Nephron progenitor cell (in vitro differentiated cells): ENCODE measurements at regions not wholly inside any gene's neighbourhood (a gene's known extent, or its start where the extent isn't known, plus 50 kb on each side); places are given as distances from the start of the nearest gene placed in this dataset.
A peak's percentile ranks its signal among the peaks of the same experiment; 100 is the strongest.

ENCODE experiments used
- DNase-seq: peaks from one replicate; pipeline ENCODE4 v3.0.0; 2021
- H3K27ac Mint-ChIP-seq: 2 replicates; pipeline ENCODE4 v1.8.0; 2021; ENCODE audit warnings: mild to moderate bottlenecking, moderate library complexity, mixed read lengths
- H3K27me3 Mint-ChIP-seq: 2 replicates; pipeline ENCODE4 v1.8.0; 2021; ENCODE audit warnings: mild to moderate bottlenecking, low read depth, mixed read lengths; ENCODE audit not compliant: poor library complexity
- H3K36me3 Mint-ChIP-seq: 2 replicates; pipeline ENCODE4 v1.8.0; 2021; ENCODE audit warnings: low read depth, mixed read lengths
- H3K4me1 Mint-ChIP-seq: 2 replicates; pipeline ENCODE4 v1.8.0; 2021; ENCODE audit warnings: mixed read lengths
- H3K4me3 Mint-ChIP-seq: 2 replicates; pipeline ENCODE4 v1.8.0; 2021; ENCODE audit warnings: mild to moderate bottlenecking, moderate library complexity, mixed read lengths
- H3K9me3 Mint-ChIP-seq: 2 replicates; pipeline ENCODE4 v1.8.0; 2021; ENCODE audit warnings: mild to moderate bottlenecking, moderate library complexity, mixed read lengths
- TF ChIP-seq, protein P1 (sequence below): fragments of 200-600 bp; sonication (generic); IDR thresholded peaks from 2 replicates; pipeline ENCODE4 v1.5.0; 2021; ENCODE audit warnings: antibody characterized with exemption

- Mint-ChIP-seq H3K4me1 (peaks cover 10% of the 10 kb centered on the region), H3K4me3 (no peak overlapping the region), H3K36me3 (no peaks in the 10 kb centered on the region), H3K9me3 (peaks cover 26% of the 10 kb centered on the region), H3K27ac (no peak overlapping the region), H3K27me3 (peaks cover under 1% of the 10 kb centered on the region)
- no peak for DNase-seq
- TF ChIP-seq, protein P1, sequence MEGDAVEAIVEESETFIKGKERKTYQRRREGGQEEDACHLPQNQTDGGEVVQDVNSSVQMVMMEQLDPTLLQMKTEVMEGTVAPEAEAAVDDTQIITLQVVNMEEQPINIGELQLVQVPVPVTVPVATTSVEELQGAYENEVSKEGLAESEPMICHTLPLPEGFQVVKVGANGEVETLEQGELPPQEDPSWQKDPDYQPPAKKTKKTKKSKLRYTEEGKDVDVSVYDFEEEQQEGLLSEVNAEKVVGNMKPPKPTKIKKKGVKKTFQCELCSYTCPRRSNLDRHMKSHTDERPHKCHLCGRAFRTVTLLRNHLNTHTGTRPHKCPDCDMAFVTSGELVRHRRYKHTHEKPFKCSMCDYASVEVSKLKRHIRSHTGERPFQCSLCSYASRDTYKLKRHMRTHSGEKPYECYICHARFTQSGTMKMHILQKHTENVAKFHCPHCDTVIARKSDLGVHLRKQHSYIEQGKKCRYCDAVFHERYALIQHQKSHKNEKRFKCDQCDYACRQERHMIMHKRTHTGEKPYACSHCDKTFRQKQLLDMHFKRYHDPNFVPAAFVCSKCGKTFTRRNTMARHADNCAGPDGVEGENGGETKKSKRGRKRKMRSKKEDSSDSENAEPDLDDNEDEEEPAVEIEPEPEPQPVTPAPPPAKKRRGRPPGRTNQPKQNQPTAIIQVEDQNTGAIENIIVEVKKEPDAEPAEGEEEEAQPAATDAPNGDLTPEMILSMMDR = no peak
These were observed 126.9 kb upstream of the LINC00305 start for GRCh38 chr18:64275593-64276300.

DNA sequence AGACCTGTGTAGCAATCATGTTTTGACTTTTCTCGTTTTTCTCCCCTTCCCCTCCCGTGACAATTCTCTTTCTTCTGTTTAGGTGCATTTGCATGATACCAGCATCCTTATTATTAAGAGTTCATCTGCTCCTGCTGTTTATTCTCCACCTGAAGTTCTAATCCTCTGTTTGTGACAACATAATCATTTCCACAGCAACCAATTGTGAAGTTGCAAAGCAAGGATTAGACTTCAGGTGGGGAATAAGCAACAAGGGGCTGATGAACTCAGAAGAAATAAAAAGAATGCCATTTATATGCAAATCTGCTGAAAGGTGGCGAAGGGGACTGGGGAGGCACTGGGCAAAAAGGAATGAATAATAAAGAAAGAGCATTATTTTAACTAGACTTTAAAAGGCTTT lies 124.8 kb upstream of the LINC00305 start:
- Mint-ChIP-seq H3K27ac (no peak overlapping the region), H3K27me3 (peaks cover 4% of the 10 kb centered on the region)

DNA sequence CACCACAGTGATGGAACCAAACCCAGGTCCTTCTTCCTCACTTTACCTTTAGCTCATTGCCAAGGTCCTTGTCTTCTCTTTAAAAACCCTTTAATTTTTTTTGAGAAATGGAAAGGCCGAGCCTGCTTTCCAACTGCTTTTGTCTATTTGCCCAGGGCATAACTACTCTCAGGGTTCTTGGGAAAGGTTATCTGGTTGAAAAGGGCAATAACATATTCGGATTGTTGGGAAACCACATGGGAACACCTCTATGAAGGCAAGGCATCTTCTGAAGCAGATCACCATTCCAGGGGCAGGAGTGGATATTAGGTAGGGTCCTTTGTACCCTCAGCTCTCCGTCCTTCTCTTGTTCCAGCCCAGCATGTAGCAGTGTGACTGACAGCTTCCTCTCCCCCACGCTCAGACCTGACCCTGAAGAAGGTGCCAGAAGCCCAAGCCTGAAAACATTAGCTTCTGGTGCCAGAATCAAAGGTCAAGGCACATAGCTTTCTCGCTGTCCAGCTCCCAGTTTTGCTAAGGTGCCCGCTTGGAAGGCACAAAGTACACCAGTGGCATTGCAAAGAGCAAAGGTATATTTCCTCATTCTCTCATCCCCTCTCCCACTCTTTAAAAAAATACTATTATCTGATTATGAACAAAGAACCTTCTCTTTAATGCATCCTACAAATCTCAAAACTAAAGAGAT lies 123.2 kb upstream of the LINC00305 start:
- Mint-ChIP-seq H3K4me1 (peaks cover 10% of the 10 kb centered on the region), H3K27ac (peak overlapping the region; percentile 61)
- DNase-seq = no peak

More for the DNA sequence above, 124.8 kb upstream of the LINC00305 start:
- Mint-ChIP-seq H3K9me3 (peaks cover 22% of the 10 kb centered on the region), H3K36me3 (no peaks in the 10 kb centered on the region), H3K4me1 (peaks cover 10% of the 10 kb centered on the region), H3K4me3 (no peak overlapping the region)
- TF ChIP-seq, protein P1 = no peak
- no peak for DNase-seq

GRCh38 chr18:64271246-64271645 lies 122.4 kb upstream of the LINC00305 start:
- TF ChIP-seq, protein P1 = no peak
- H3K4me1 Mint-ChIP-seq = peaks cover 5% of the 10 kb centered on the region
- peaks cover 4% of the 10 kb centered on the region for H3K27me3 Mint-ChIP-seq
- no peaks in the 10 kb centered on the region for H3K36me3 Mint-ChIP-seq
- H3K9me3 Mint-ChIP-seq = peaks cover 24% of the 10 kb centered on the region
- no peak overlapping the region for H3K4me3 Mint-ChIP-seq
- DNase-seq = no peak
- H3K27ac Mint-ChIP-seq = no peak overlapping the region

More for the DNA sequence above, 123.2 kb upstream of the LINC00305 start:
- Mint-ChIP-seq H3K27me3 (peaks cover 4% of the 10 kb centered on the region), H3K4me3 (no peak overlapping the region), H3K9me3 (peaks cover 24% of the 10 kb centered on the region), H3K36me3 (no peaks in the 10 kb centered on the region)
- TF ChIP-seq, protein P1 = no peak

GRCh38 chr18:64270608-64271007 lies 121.7 kb upstream of the LINC00305 start:
- H3K9me3 Mint-ChIP-seq = peaks cover 21% of the 10 kb centered on the region
- TF ChIP-seq, protein P1 = no peak
- no peak overlapping the region for H3K4me3 Mint-ChIP-seq
- H3K4me1 Mint-ChIP-seq = peaks cover 5% of the 10 kb centered on the region
- H3K27me3 Mint-ChIP-seq = peaks cover 4% of the 10 kb centered on the region
- DNase-seq = no peak
- H3K36me3 Mint-ChIP-seq = no peaks in the 10 kb centered on the region
- H3K27ac Mint-ChIP-seq = no peak overlapping the region
